ENCODE measurements at regions not wholly inside any gene's neighbourhood (a gene's known extent, or its start where the extent isn't known, plus 50 kb on each side); places are given as distances from the start of the nearest gene placed in this dataset.

GRCh38 chr1:177341773-177342172, 171.0 kb downstream of the BRINP2 start:
- no peak for DNase-seq (ENCODE audit: low read depth)
- no peak for TF ChIP-seq CTCF (IDR thresholded peaks at IDR 0.05; ENCODE audit: low read depth, low read length, missing control alignments)
- no peak overlapping the region for H3K4me3 ChIP-seq (ENCODE audit: low read depth, low read length)

GRCh38 chr1:177340601-177341067, 169.9 kb downstream of the BRINP2 start:
- no peak for TF ChIP-seq CTCF (IDR thresholded peaks at IDR 0.05; ENCODE audit: low read depth, low read length, missing control alignments)
- no peak for DNase-seq (ENCODE audit: low read depth)
- no peak overlapping the region for H3K4me3 ChIP-seq (ENCODE audit: low read depth, low read length)

GRCh38 chr1:177338376-177338775, 167.6 kb downstream of the BRINP2 start:
- no peak for DNase-seq (ENCODE audit: low read depth)
- no peak overlapping the region for H3K4me3 ChIP-seq (ENCODE audit: low read depth, low read length)
- TF ChIP-seq CTCF (IDR thresholded peaks at IDR 0.05; ENCODE audit: low read depth, low read length, missing control alignments) = no peak

- TF ChIP-seq CTCF (IDR thresholded peaks at IDR 0.05; ENCODE audit: low read depth, low read length, missing control alignments) = no peak
- DNase-seq (ENCODE audit: low read depth) = no peak
- H3K4me3 ChIP-seq (ENCODE audit: low read depth, low read length) = no peak overlapping the region
Observed at GRCh38 chr1:177334903-177335302, 164.1 kb downstream of the BRINP2 start.

- no peak for DNase-seq (ENCODE audit: low read depth)
- TF ChIP-seq CTCF (IDR thresholded peaks at IDR 0.05; ENCODE audit: low read depth, low read length, missing control alignments) = no peak
- no peak overlapping the region for H3K4me3 ChIP-seq (ENCODE audit: low read depth, low read length)
Observed at GRCh38 chr1:177333936-177334595, 163.3 kb downstream of the BRINP2 start.
